ENCODE measurements at regions not wholly inside any gene's neighbourhood (a gene's known extent, or its start where the extent isn't known, plus 50 kb on each side); places are given as distances from the start of the nearest gene placed in this dataset.

- no peak for TF ChIP-seq EZH2 (IDR thresholded peaks at IDR 0.05; ENCODE audit: borderline replicate concordance, insufficient read depth, low read depth, low read length, poor library complexity, severe bottlenecking)
- no peak for TF ChIP-seq CTCF (IDR thresholded peaks at IDR 0.05)
Measured at GRCh38 chr22:25407226-25407858, 157.1 kb upstream of the GRK3 start.

Data from B cell (primary cell).